ENCODE measurements at regions not wholly inside any gene's neighbourhood (a gene's known extent, or its start where the extent isn't known, plus 50 kb on each side); places are given as distances from the start of the nearest gene placed in this dataset.

DNA sequence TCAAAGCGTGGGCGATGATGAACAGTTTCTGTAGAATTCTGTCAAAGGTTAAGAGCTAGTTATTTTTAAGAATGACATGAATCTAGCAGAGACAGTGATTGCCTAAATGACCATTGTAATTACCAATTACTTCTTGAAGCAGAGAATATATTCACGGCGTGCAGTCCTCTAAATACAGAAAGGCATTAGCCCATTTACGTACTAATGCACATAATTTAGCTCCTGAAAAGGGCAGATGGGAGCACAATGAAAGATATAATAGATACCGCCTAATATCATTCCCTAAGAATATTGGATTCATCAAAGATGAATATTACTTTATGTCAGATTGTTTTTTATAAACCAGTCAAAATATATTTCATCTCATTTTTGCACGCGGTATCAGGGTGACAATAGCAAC is 212.4 kb downstream of the URI1 start:
- no peak for DNase-seq

DNA sequence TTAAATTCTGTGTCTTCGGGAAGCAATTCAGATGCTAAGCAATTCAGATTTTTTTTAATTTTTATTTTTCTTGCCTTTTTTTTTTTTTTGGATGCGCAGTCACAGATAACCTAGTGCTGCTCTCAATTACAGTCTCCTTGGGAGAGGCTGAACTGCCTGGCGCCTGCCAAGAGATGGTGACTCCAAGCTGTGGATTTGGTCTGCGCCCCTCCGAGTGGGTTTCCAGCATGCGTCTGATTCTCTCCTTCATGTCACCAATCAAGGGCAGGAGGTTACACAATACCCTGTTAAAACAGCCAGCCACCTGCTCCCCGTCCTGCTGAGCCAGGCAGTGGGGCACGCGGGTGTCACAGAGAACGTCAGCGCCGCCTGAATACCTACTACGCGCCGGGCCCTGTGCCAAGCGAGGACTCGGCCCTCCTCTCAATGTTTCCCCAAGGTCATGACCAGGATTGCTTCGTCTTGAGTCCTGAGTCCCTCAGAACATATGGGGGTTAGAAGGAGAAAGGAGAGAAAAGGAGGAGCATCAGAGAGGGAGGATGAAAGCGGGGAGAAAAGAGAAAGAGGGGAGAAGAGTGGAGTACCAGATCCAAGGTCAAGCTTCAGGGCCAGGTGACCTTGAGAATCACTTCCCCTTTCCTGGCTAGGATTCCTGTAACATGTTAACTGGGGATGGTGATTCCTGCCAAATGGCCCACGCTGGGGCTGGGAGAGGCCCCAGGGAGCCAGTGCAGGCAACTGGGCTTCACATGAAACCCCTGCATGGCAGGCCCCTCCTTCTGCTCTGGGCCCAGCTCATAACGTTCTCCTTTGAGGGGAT is 213.6 kb downstream of the URI1 start:
- DNase-seq, result no peak

DNA sequence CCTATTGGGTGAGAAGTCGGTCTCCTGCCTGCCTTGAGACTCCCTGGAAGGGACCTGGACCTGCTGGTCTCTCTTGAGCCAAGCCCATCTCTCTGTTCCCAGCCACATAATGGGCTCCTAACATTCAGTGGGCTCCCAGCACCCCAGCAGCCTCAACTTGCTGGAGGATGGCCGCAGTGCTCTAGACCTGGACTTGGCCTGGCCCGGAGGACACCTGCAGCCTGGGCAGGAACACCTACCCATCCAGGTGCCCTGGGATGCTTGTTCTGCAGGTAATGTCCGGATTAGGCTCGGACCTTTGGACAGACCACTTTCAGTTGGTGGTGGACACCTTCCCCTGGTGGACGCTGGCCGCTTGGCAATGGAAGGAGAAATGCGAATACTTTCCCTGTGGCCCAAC is 214.6 kb downstream of the URI1 start:
- DNase-seq, result no peak

DNA sequence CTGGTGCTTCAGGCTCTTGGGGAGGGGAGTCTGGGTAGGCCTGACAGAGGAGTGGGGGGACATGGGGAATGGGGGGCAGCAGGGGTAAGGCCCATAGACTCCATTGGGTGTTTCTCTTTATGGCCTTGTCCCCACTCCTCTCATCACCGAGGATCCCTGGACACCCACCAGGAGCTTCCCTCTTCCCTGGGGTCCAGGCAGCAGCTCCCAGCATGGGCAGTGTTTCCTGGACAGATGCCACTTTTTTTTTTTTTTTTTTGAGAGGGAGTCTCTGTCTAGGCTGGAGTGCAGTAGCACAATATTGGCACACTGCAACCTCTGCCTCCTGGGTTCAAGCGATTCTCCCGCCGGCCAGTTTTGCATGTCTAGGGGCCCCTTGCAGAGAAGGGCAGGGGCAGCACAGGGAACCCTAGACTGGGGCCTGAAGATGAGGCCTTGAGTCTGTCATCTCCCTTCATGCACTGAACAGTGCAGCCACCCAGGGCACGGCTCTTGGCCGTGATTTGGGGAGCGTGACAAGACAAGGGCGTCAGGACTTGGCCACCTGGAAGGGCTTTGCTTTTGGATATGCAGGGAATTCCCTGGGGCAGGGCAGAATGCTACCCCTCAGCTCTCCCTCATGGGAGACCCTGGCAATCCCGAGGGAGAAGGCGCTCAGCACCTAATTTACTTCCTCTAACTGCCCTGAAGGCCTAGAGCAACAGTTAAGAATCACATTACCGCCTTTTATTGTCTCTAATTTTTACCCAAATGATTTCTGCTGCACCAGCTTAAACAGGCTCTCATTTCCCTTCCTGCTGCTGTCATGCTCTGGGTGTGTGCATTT is 213.9 kb upstream of the ZNF536 start:
- DNase-seq, result no peak

DNA sequence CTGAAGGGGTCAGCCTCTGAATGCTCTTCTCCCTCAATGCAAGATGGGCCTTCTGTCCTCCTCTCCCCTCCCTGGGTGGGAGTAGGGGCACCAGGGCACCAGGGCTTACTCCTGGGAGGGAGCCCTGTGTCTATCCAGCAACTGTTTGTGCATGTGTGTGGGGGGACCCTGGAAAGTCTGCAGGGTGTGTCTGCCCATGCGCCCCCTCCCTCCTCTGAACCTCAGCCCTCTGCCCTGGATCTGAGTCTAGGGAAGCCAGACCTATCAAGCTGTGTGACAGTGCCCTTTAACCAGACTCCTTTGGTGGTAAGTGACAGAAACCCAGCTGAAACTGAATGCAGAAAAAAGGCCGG is 213.3 kb upstream of the ZNF536 start:
- no peak for DNase-seq

DNA sequence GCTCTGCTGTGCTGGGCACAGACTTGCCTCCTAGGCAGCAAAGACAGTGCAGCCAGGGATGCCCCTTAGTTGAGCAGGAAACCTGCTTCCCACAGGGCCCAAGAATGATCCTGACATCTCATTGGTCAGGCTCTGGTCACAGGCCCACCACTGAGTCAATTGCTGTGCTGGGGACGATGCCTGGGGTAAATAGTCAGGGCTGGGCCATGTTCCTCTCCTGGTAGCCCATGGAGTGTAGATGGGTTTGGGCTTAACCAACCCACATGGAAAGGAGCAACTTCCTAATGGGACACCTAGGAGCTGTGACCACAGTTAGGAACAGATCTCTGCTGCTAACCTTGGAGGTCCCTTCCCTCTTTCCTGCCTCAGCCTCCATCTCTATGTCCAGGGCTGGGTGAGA is 212.5 kb upstream of the ZNF536 start:
- no peak for DNase-seq

DNA sequence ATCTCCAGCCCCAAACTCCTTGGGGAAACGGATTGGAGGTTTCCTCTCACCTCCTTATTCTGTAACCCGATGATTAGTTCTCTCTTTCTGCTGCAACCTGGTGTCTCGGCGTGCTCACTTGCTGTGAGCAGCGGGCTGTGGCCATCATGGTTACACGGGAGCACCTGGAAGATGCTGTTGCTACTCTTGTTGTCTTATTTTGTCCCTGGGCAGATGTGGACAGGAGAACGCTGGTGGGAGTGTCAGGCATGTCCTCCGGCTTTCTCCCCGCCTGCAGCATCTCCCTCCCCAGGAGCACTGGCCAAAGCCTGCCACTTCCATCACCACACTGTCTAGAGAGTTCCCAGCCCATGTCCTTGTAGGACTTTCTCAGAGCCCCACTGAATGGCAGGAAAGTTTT is 211.8 kb upstream of the ZNF536 start:
- DNase-seq, result no peak

DNA sequence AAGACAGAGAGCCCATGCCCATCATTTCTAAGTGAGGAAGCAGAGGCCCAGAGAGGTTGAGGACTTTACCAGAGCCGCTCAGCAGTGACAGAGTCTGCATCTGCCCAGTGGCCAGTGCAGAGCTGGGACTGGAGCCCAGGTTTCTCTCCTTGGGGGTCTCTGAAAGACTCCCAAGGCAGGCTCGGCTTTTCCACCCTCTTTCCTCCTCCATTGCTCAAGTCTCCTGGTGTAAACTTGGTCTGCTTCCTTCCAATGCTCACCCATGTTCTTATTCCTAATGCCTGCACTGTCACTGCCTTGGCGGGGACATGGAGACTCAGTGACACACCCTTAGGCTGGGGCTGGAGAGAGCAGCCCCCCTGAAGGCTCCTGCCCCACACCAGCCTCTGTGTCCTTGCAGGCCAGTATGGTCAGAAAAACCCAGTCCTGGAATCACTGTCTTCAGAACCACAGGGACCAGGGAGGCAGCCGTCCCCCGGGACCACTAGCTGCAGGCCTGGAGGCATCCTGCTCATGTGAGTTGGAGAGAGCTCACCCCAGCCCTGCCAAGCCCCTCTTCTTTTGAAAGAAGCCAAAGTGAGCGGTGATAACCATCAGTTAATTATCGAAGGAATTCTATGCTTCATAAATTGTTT is 211.0 kb upstream of the ZNF536 start:
- no peak for DNase-seq

DNA sequence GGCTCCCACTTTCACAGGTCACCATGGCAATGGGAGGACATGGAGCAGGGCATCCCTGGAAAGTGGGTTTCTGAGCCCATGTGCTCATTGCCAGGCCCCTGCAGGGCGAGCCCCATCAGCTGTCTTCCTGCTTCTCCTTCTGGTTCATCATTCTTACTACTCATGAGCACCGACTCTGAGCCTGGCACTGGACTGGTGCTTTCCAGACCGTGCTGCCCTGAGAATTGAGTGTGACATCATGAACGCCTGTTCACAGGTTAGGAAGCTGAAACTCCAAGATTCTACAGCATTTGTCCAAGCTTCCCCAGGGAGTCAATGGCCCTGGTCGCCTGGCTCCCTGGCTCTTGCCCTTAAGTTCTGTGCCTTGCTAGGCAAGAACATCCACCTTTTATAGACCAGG is 210.4 kb upstream of the ZNF536 start:
- DNase-seq, result no peak

DNA sequence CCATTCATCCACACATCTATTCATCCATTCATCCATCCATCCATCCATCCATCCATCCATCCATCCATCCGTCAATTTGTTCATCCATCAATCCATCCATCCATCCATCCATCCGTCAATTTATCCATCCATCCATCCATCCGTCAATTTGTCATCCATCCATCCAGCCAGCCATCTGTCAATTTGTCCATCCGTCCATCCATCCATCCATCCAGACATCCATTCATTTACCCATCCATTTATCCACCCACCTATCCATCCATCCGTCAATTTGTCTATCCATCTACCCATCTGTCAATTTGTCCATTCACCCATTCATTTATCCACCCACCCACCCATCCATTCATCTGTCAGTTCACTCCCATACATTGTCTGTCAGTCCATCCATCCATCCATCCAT is 209.5 kb upstream of the ZNF536 start:
- DNase-seq, result no peak

DNA sequence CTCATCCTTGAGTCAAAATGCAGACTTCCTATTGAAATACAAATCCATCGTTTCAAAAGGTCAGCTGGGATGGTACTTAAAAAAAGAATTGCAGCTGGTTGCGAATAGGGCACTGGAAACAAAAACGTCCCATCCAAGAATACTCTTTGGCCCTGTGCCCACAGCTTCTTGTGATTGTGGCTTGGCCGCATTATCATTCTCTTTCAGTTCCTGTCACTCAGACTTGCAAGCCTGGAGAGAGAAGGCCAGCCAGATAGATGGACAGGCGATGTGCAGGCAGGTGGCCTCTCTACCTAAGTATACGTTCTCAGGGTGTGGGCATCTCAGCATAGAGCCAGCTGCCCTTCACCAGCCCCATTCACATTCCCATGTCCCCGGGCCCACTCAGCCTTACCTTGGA is 208.5 kb upstream of the ZNF536 start:
- DNase-seq, result no peak

DNA sequence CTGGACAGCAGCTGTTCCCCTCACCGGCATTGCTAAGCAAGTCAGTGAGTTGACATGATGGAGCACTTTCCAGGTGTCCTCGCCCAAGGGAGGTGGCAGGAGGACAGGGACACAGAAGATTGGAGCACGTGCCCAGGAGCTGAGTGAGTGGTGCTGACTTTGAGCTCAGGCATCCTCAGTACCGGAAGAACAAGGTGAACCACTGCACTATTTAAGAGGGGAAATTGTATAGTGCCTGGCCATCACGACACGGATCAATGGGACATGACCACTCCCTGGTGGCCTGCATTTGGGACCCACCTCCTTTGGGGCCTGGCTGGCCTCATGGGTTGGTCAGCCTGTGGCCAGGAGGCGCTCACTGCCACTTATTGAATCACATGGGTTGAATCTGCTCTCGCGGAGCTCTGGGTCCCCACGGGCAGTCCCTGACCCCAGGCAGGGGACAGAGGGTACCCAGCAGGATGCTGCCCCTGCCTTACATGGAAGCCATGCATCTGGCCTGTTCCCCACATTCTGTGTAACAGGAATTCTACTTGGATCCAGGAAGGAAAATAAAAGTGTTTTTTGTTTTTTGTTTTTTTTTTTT is 206.9 kb upstream of the ZNF536 start:
- DNase-seq, result no peak

DNA sequence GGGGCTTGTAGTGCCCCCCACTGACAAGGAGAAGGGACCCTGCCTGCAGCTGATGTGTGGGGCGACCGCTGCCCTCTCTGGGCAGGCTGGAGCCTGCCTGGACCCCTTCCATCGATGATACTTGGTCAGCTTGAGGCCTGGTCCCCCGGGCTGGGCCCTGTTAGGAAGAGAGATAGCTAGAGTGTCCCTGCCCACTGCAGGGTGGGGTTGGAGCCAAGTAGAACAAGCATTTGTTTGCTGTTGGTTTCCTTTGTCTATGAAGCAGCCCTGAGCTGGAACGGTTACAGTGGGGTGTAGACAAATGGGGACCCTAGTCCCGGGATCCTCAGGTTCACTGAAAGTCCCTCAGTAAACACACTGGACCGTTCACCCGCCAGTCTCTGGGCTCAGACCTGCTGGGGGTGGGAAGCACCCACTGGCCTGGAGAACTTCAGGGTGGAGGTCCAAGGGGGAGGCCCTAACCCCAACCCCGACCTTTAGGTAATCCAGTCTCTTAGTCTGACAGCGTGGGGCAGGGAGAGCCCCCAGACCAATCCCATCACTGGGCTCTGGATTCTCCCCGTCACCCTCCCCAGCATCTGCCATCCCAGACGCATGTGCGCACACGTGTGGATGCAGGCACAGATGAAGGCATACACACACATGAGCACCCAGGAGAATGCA is 204.8 kb upstream of the ZNF536 start:
- DNase-seq, result no peak

DNA sequence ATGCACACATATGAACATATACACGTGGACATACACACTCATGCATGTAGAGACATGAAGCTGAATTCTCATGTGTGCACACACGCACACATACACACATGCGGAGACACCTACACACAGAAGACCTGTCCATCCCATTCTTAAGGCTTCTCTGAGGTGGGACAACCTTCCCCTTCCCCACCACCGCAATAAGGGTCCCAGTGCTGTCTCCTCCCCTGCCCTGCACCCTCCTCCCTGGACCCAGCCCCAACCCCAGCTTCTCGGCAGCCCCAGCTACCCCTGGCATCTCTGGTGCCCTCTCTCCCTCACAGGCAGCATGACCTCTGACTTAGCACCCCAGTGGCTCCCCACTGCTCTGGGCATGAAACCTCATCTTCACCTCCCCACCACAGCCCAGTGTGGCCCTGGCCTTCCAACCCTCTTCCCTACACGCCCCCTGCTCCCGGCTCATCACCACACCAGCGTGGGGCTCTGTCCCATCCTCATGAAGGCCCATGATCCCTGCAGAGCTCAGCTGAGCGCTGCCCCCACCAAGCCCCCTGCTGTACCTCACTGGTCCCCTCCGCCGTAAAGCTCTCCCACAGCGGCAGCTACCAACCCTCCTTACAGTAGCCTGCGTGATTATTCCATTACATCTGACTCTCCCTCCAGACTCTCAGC is 204.1 kb upstream of the ZNF536 start:
- DNase-seq, result no peak

DNA sequence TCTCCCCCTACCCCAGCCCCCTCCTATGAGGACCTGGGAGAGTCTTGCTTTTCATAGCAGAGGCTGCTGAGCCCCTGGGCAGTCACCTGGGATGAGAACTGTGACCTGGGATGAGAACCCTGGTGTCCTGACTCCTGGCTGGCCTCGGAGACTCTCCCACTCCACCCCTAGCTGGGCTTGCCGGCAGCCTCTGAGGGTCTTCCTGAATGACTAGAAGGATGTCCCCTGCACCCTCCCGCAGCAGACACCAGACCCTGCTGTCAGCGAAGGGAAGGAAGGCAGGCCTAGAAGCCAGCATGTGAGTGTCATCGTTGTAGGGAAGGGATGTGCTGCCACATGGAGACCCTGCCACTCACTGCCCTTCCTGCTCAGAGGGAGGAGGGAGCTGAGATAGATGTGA is 203.4 kb upstream of the ZNF536 start:
- no peak for DNase-seq

DNA sequence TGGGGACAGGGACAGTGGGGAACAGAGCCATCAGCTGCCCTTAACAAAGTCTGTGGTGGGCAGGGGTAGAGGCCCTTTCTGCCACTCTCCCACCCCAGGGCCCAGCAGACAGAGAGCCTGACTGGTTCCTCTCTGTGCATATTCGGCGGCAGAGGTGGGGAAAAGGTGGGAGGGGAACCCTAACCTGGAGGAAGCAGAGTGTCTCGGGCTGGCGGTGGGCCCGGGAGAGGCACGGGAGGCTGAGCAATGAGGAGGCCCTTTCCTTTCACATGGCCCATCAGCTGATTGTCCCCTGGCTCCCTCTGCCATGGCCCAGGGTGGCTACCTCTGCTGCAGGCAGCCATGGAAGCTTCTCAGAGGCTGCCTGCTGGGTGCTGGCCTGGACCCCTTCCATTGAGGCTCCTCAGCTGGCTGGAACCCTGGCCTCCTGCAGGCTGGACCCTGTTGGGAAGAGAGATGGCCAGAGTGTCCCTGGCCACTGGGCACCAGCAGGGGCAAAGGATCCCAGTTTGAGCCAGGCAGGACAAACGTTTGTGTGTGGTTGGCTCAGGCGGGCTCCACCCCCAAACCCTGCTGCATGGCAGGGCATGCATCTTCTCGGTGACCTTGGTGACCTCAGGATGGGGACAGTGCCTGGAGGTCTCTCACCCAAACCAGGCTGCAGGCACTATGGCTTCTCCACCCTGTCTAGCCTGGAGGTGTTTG is 202.8 kb upstream of the ZNF536 start:
- no peak for DNase-seq

DNA sequence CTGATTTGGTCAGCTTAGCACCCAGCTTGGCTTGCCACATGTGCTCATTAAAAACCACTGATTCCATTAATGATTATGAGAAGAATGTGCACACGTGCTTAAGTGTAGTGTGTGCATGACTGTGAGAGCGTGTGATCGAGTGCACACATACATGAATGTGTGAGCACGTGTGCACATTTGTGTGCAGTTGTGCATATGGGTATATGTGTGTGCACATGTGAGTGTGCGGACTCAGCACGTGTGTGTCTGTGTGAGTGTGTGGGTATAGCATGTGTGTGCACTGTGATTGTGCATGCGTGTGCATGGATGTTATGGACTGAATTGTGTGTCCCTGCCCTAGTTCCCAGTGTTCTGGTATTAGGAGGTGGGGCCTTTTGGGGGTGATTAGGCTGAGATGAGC is 202.1 kb upstream of the ZNF536 start:
- DNase-seq, result no peak

DNA sequence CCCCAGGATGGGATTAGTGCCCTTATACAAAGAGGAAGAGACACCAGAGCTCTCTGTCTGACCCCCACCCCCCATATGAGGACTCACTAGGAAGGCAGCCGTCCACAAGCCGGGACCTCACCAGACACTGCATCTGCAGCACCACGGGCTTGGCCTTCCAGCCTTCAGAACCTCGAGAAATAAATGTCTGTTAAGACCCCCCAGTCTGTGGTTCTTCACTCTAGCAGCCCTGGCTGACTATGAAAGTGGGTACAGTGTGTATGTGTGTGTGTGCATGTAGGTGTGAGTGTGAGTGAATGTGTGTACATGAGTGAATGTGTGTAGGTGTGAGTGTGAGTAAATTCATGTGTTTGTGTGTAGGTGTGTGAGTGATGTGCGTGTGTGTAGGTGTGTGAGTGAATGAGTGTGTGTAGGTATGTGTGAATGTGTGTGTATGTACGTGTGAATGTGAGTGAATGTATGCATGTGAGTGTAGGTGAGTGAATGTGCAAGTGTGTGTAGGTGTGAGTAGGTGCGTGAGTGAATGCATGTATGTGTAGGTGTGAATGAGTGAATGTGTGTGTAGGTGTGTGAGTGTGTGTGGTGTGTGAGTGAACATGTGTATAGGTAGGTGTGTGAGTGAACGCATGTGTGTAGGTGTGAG is 201.6 kb upstream of the ZNF536 start:
- DNase-seq, result no peak

DNA sequence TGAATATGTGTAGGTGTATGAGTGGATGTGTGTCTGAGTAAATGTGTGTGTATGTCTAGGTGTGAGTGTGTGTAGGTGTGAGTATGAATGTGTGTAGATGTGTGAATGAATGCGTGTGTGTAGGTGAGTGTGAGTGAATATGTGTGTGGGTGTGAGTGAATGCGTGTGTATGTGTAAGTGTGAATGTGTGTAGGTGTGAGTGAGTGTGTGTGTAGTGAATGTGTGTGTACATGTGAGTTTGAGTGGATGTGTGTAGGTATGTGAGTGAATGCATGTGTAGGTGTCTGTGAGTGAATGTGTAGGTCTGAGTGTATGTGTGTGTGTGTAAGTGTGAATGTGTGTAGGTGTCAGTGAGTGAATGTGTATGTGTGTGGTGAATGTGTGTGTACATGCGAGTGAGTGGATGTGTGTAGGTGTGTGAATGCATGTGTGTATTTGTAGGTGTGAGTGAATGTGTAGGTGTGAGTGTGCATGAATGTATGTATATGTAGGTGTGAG is 201.0 kb upstream of the ZNF536 start:
- DNase-seq, result no peak

DNA sequence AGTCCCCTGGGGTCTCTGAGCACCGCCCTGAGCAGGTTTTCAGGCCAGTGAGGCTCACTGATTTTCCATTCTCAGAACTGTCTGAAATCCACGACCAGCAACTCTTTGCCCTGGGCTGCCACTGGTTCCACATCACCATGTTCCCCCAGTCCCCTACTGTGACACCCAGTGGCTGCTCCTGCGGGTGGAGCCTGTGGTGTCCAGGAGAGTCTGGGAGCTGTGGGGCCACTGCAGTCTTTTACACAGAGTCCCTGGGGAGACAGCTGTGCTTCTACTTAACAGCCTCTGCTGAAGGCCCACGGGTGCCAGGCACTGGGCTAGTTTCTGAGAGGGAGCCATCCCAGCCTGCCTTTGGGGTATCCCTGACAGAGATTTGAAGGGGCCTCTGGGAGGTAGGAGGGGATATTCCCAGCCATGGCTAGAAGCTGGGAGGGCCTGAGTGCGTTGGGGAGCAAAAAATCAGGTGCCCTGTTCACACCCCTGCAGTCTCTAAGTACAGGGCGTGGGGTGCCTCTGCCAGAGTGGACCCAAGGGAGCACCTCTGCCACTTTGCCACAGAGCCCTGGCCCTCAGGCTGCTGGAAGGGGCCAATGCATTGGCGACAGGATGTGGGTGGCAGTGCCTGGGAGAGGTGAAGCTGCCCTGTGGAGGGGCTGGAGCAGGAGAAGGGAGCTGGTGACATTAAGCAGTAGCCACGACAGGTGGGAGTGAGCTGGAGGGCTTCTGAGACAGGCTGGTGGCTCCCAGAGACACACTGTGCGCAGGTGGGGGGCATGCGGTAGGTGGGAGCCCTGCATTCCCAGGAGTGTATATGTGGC is 200.2 kb upstream of the ZNF536 start:
- DNase-seq, result no peak
